ENCODE measurements at regions not wholly inside any gene's neighbourhood (a gene's known extent, or its start where the extent isn't known, plus 50 kb on each side); places are given as distances from the start of the nearest gene placed in this dataset.

DNA sequence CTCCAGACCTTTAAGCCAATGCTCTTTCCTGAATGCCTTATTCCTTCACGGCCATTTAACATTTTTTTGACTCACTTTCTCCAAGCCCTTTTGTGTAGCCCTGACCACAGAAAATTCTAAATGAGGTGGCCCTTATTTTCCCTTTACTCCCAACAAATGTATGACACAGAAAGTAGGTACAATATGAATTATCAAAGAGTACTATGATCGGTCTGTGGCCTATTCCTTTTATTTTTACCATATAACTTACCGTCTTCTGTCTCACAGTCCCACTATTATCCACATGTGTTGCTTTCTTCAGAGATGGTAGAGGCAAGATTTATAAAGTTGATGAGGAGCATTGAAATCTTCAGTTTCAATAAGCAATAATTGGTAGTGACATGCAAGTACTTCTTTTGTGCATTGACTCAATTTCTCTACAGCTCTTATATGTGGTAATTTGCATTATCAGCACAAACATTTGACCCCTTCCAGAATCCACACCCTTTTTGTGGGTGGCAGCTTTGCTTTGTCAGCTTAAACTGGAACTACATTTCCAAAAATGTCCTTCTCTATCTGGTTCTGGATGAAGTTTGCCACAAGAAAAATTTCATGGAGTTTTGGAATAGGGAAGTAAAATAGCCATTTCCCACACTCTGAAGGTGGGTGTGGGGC, 143.8 kb upstream of the GADL1 start:
- no peak overlapping the region for H3K4me3 ChIP-seq (ENCODE audit: control insufficient read depth, low read depth, low read length)
- DNase-seq (ENCODE audit: low read depth): no peak
- TF ChIP-seq, protein P1, sequence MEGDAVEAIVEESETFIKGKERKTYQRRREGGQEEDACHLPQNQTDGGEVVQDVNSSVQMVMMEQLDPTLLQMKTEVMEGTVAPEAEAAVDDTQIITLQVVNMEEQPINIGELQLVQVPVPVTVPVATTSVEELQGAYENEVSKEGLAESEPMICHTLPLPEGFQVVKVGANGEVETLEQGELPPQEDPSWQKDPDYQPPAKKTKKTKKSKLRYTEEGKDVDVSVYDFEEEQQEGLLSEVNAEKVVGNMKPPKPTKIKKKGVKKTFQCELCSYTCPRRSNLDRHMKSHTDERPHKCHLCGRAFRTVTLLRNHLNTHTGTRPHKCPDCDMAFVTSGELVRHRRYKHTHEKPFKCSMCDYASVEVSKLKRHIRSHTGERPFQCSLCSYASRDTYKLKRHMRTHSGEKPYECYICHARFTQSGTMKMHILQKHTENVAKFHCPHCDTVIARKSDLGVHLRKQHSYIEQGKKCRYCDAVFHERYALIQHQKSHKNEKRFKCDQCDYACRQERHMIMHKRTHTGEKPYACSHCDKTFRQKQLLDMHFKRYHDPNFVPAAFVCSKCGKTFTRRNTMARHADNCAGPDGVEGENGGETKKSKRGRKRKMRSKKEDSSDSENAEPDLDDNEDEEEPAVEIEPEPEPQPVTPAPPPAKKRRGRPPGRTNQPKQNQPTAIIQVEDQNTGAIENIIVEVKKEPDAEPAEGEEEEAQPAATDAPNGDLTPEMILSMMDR (IDR thresholded peaks at IDR 0.05; ENCODE audit: control insufficient read depth, insufficient read depth, low read depth, low read length, missing control alignments): no peak

DNA sequence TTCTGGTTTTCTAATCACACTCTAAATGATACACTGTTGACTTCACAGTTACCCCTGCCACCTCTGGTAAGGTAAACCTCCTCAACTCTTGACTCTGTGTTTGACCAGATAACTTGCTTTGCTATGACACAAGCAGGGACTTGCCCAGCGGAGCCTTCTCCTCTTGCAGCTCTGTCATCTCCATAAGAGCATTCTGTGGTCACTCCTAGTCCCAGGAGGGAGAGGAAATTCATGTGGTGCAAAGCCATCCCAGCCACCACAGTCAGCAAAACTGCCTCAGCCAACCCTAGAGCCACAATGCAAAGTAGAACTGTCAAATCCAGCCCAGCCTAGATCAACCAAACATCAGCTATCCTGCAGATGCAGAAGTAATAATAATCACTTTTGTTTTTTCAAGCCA, 144.7 kb upstream of the GADL1 start:
- TF ChIP-seq, protein P1 (IDR thresholded peaks at IDR 0.05; ENCODE audit: control insufficient read depth, insufficient read depth, low read depth, low read length, missing control alignments): no peak
- no peak overlapping the region for H3K4me3 ChIP-seq (ENCODE audit: control insufficient read depth, low read depth, low read length)
- no peak for DNase-seq (ENCODE audit: low read depth)

DNA sequence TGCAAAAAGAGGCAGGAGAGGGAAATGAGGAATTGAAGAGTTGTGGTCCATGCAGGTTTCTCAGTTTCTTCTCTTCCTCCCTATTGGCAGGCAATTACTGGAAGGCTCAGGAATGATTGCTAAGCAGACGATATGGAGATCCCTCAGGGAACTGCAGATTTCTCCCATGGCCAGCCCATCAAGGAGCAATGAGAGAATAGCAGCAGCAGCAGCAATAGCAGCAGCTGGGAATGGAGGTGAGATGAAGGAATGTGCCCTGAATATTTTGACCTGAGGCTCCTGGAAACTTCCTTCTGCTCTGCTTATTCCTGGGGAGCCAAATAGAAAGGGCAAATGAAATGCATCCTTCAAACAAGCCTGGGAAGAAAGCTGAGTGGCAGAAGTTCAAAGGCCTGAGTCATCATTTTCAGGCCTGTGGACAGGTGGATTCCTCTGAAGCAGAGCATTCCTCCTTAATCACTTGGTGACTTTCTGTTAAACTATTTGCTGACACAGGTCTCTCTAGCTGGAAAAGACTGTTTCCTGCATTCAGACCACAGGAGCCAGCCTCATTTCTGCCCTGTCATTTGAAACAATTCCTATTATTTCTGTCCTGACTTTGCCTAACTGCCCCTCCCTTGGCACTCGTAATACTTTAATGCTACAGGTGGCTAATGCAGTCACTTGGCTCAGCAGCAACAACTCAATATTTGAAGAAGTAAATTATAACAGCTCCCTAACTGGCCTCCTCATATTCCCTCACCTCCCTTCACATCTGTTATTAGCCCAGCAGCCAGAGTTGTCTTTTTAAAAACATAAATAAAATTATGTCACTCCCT, 146.9 kb upstream of the GADL1 start:
- TF ChIP-seq, protein P1 (IDR thresholded peaks at IDR 0.05; ENCODE audit: control insufficient read depth, insufficient read depth, low read depth, low read length, missing control alignments): no peak
- peak; percentile 20 for DNase-seq (ENCODE audit: low read depth)

DNA sequence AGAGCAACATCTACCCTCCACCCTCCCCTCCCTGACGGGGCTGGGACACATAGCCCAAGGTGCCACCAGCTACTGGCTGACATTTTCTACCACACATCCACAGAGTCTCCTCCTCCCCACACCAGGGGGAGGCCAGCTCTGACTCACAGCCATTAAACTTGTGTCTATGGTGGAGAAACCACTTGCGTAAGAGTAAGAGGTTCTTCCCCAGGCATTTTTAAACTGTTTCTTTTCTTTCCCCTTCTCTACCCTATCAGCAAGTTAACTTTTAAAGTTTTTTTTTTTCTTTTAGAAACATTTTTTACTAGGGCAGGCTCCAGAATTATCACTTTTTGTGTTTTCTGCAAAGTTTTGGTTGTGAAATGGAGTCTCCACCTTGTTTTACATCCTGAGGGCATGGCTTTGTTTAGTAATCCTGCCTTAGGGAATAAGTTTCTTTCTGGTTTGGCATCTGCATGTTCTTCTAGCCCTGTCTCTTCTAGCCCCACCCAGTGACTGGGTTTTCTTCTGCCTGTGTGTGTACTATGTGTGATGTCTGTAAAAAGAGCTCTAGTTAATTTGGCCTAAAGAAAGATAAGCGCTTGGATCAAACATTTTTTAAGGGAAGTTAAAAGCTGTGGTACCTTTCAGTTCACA, 148.8 kb upstream of the GADL1 start:
- TF ChIP-seq, protein P1 (IDR thresholded peaks at IDR 0.05; ENCODE audit: control insufficient read depth, insufficient read depth, low read depth, low read length, missing control alignments): no peak
- peak; percentile 52 for DNase-seq (ENCODE audit: low read depth)

More for the DNA sequence above, 146.9 kb upstream of the GADL1 start:
- H3K4me3 ChIP-seq (ENCODE audit: control insufficient read depth, low read depth, low read length): no peak overlapping the region

DNA sequence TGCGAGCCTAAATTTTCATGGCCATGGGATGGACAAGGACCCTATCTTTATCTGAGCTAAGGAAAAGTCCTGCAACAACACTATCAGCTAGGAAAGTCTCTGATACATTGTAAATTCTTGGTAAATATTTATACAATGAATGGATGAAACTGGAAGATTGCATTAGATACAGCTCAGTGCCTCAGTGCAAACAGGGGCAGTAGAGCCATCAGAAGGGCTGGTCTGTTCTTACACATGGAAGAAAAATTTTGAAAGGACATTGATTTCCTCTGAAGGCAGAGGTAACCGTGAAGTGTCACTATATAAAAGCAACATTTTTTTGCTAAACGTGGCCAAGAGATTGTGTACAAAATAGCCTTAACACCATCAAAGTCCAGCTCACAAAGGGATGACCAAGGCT, 153.2 kb upstream of the GADL1 start:
- TF ChIP-seq, protein P1 (IDR thresholded peaks at IDR 0.05; ENCODE audit: control insufficient read depth, insufficient read depth, low read depth, low read length, missing control alignments): no peak
- no peak overlapping the region for H3K4me3 ChIP-seq (ENCODE audit: control insufficient read depth, low read depth, low read length)
- no peak for DNase-seq (ENCODE audit: low read depth)

More for the DNA sequence above, 148.8 kb upstream of the GADL1 start:
- no peak overlapping the region for H3K4me3 ChIP-seq (ENCODE audit: control insufficient read depth, low read depth, low read length)

DNA sequence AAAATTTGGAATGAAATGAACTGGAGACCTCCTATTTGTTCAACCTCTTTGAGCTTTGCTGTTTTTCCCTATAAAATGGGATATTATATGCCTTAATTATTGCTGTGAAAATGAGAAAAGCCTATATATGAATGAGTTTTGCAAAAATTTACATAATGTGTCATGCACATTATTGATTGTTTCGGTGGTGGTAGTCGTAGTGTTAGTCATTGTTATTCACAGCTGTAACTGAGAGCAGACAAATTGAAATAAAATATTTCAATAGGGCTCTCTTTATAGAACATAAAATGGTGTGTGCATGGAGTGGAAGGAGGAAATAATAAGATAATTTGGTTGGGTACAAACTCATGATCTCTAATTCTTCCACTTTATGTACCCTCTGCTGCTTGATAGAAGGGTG, 153.7 kb upstream of the GADL1 start:
- no peak overlapping the region for H3K4me3 ChIP-seq (ENCODE audit: control insufficient read depth, low read depth, low read length)
- TF ChIP-seq, protein P1 (IDR thresholded peaks at IDR 0.05; ENCODE audit: control insufficient read depth, insufficient read depth, low read depth, low read length, missing control alignments): no peak
- DNase-seq (ENCODE audit: low read depth): no peak
